Hepatocyte (in vitro differentiated cells): ENCODE measurements at regions not wholly inside any gene's neighbourhood (a gene's known extent, or its start where the extent isn't known, plus 50 kb on each side); places are given as distances from the start of the nearest gene placed in this dataset.

Source experiments
- DNase-seq: peaks from one replicate; pipeline ENCODE4 v3.0.0-alpha.2; 2016; ENCODE audit warnings: low spot score
- H2AFZ ChIP-seq: fragments of 200-600 bp; sonication (generic); 2 replicates; pipeline ENCODE4 v1.6.0; 2016; ENCODE audit warnings: antibody characterized with exemption, mild to moderate bottlenecking
- H3K27ac ChIP-seq: fragments of 200-600 bp; sonication (generic); 2 replicates; pipeline ENCODE4 v1.5.1; 2016; ENCODE audit warnings: mild to moderate bottlenecking
- H3K27me3 ChIP-seq: fragments of 200-600 bp; sonication (generic); 2 replicates; pipeline ENCODE4 v1.6.1; 2016
- H3K36me3 ChIP-seq: fragments of 200-600 bp; sonication (generic); replicated peaks from 2 replicates; pipeline ENCODE4 v1.5.1; 2016; ENCODE audit warnings: low read depth; ENCODE audit not compliant: insufficient read depth
- H3K4me1 ChIP-seq: fragments of 200-600 bp; sonication (generic); 2 replicates; pipeline ENCODE4 v1.5.1; 2016; ENCODE audit warnings: mild to moderate bottlenecking, moderate library complexity; ENCODE audit not compliant: insufficient read depth
- H3K4me2 ChIP-seq: fragments of 200-600 bp; sonication (generic); 2 replicates; pipeline ENCODE4 v1.6.0; 2016
- H3K4me3 ChIP-seq: fragments of 200-600 bp; sonication (generic); 2 replicates; pipeline ENCODE4 v1.5.1; 2016; ENCODE audit warnings: mild to moderate bottlenecking
- H3K79me2 ChIP-seq: fragments of 200-600 bp; sonication (generic); 2 replicates; pipeline ENCODE4 v1.6.0; 2017; ENCODE audit warnings: mild to moderate bottlenecking
- H3K9me2 ChIP-seq: fragments of 200-600 bp; sonication (generic); replicated peaks from 2 replicates; pipeline ENCODE4 v1.6.0; 2017; ENCODE audit warnings: mild to moderate bottlenecking; ENCODE audit not compliant: insufficient read depth
- H3K9me3 ChIP-seq: fragments of 200-600 bp; sonication (generic); 2 replicates; pipeline ENCODE4 v1.5.1; 2016; ENCODE audit warnings: low read depth, mild to moderate bottlenecking
- H4K20me1 ChIP-seq: fragments of 200-600 bp; sonication (generic); 2 replicates; pipeline ENCODE4 v1.6.0; 2016; ENCODE audit warnings: mild to moderate bottlenecking; ENCODE audit not compliant: insufficient read depth, poor library complexity, severe bottlenecking
- CTCF ChIP-seq: fragments of 200-600 bp; sonication (generic); IDR thresholded peaks from 2 replicates; pipeline ENCODE4 v1.5.1; 2016; ENCODE audit warnings: antibody characterized with exemption, mild to moderate bottlenecking; ENCODE audit not compliant: poor library complexity
- EZH2 ChIP-seq: fragments of 200-600 bp; sonication (generic); IDR thresholded peaks from 2 replicates; pipeline ENCODE4 v1.6.1; 2016; ENCODE audit warnings: antibody characterized with exemption, mild to moderate bottlenecking, borderline replicate concordance
- EZH2phosphoT487 ChIP-seq: fragments of 200-600 bp; sonication (generic); IDR thresholded peaks from one replicate; pipeline ENCODE4 v1.6.1; 2018; ENCODE audit warnings: antibody characterized with exemption, mild to moderate bottlenecking, low read depth, moderate library complexity; ENCODE audit not compliant: unreplicated experiment, severe bottlenecking
- WGBS: methylation state at CpG from one replicate; pipeline ENCODE4 v1.1.6; 2016; ENCODE audit warnings: low lambda C conversion rate; ENCODE audit errors: missing lambda C conversion rate; 5-methylcytosine and 5-hydroxymethylcytosine counted together

GRCh38 chr3:34362910-34363309, 564.5 kb downstream of the PDCD6IP start:
- Histone ChIP-seq H3K27me3 (no peaks in the 10 kb centered on the region), H3K4me1 (peaks cover 9% of the 10 kb centered on the region), H4K20me1 (no peaks in the 10 kb centered on the region), H3K4me2 (no peak overlapping the region), H3K79me2 (no peaks in the 10 kb centered on the region), H3K36me3 (no peaks in the 10 kb centered on the region), H3K4me3 (no peak overlapping the region), H2AFZ (no peak overlapping the region), H3K9me3 (no peaks in the 10 kb centered on the region), H3K27ac (peak overlapping the region; percentile 86), H3K9me2 (no peaks in the 10 kb centered on the region)
- no peak for DNase-seq
- 89% methylated on average over 5 of the region's 5 CpGs for WGBS
- TF ChIP-seq EZH2phosphoT487, result no peak
- no peak for TF ChIP-seq EZH2
- no peak for TF ChIP-seq CTCF

- H3K9me2 ChIP-seq, result no peaks in the 10 kb centered on the region
- no peak overlapping the region for H2AFZ ChIP-seq
- DNase-seq, result peak; percentile 22
- H4K20me1 ChIP-seq, result no peaks in the 10 kb centered on the region
- H3K4me3 ChIP-seq, result no peak overlapping the region
- H3K4me2 ChIP-seq, result peak overlapping the region; percentile 7
- TF ChIP-seq EZH2 (no peak), EZH2phosphoT487 (no peak), CTCF (no peak)
- H3K27me3 ChIP-seq, result no peaks in the 10 kb centered on the region
- H3K9me3 ChIP-seq, result no peaks in the 10 kb centered on the region
- H3K4me1 ChIP-seq, result peaks cover 7% of the 10 kb centered on the region
- H3K79me2 ChIP-seq, result no peaks in the 10 kb centered on the region
- no peaks in the 10 kb centered on the region for H3K36me3 ChIP-seq
- H3K27ac ChIP-seq, result peak overlapping the region; percentile 86
These were observed 565.5 kb downstream of the PDCD6IP start for GRCh38 chr3:34363881-34364280.

GRCh38 chr3:34364335-34364734, 565.9 kb downstream of the PDCD6IP start:
- peaks cover 7% of the 10 kb centered on the region for H3K4me1 ChIP-seq
- H3K27me3 ChIP-seq, result no peaks in the 10 kb centered on the region
- DNase-seq, result no peak
- peak overlapping the region; percentile 7 for H3K4me2 ChIP-seq
- H3K9me2 ChIP-seq, result no peaks in the 10 kb centered on the region
- no peaks in the 10 kb centered on the region for H3K9me3 ChIP-seq
- no peak overlapping the region for H2AFZ ChIP-seq
- no peak for TF ChIP-seq CTCF
- TF ChIP-seq EZH2, result no peak
- H3K4me3 ChIP-seq, result no peak overlapping the region
- WGBS, result 74% methylated on average over 2 of the region's 2 CpGs
- H3K79me2 ChIP-seq, result no peaks in the 10 kb centered on the region
- H4K20me1 ChIP-seq, result no peaks in the 10 kb centered on the region
- no peaks in the 10 kb centered on the region for H3K36me3 ChIP-seq
- peak overlapping the region; percentile 86 for H3K27ac ChIP-seq

GRCh38 chr3:34365231-34365630, 566.8 kb downstream of the PDCD6IP start:
- H3K4me2 ChIP-seq, result no peak overlapping the region
- H3K9me2 ChIP-seq, result no peaks in the 10 kb centered on the region
- no peaks in the 10 kb centered on the region for H3K79me2 ChIP-seq
- H3K4me3 ChIP-seq, result no peak overlapping the region
- no peaks in the 10 kb centered on the region for H3K9me3 ChIP-seq
- no peaks in the 10 kb centered on the region for H3K36me3 ChIP-seq
- no peak overlapping the region for H2AFZ ChIP-seq
- peaks cover 7% of the 10 kb centered on the region for H3K4me1 ChIP-seq
- H3K27ac ChIP-seq, result peak overlapping the region; percentile 86
- DNase-seq, result no peak
- H3K27me3 ChIP-seq, result no peaks in the 10 kb centered on the region
- 97% methylated on average over 3 of the region's 3 CpGs for WGBS
- H4K20me1 ChIP-seq, result no peaks in the 10 kb centered on the region
- TF ChIP-seq CTCF, result no peak
- TF ChIP-seq EZH2phosphoT487, result no peak
- no peak for TF ChIP-seq EZH2
